Karpas-422 (cell line): ENCODE measurements at regions not wholly inside any gene's neighbourhood (a gene's known extent, or its start where the extent isn't known, plus 50 kb on each side); places are given as distances from the start of the nearest gene placed in this dataset.
"Not testable (repeated sequence)": the region's sequence is repeated elsewhere in the genome, so short reads cannot be mapped to it uniquely, and the experiment has no call there.

ENCODE experiments used
- DNase-seq: peaks from one replicate; pipeline ENCODE4 v3.0.0-alpha.2; 2015
- H2AFZ ChIP-seq: fragments of 200-600 bp; sonication (generic); 2 replicates; pipeline ENCODE4 v1.6.1; 2014; ENCODE audit warnings: antibody characterized with exemption, low read length, mixed read lengths
- H3K27ac ChIP-seq: fragments of 200-600 bp; sonication (generic); 2 replicates; pipeline ENCODE4 v1.5.1; 2014; ENCODE audit warnings: mild to moderate bottlenecking, low read length, moderate library complexity
- H3K27me3 ChIP-seq: fragments of 200-600 bp; sonication (generic); 2 replicates; pipeline ENCODE4 v1.6.1; 2014; ENCODE audit warnings: low read length, mixed read lengths
- H3K36me3 ChIP-seq: fragments of 200-600 bp; sonication (generic); 2 replicates; pipeline ENCODE4 v1.6.1; 2014; ENCODE audit warnings: low read length, mixed read lengths; ENCODE audit not compliant: insufficient read depth
- H3K4me1 ChIP-seq: fragments of 200-600 bp; sonication (generic); 2 replicates; pipeline ENCODE4 v1.6.1; 2014; ENCODE audit warnings: mild to moderate bottlenecking, low read length, mixed read lengths
- H3K4me2 ChIP-seq: fragments of 200-600 bp; sonication (generic); 2 replicates; pipeline ENCODE4 v1.6.1; 2014; ENCODE audit warnings: low read length, low read depth, mild to moderate bottlenecking; ENCODE audit not compliant: poor library complexity, severe bottlenecking
- H3K4me3 ChIP-seq: fragments of 200-600 bp; sonication (generic); 2 replicates; pipeline ENCODE4 v1.5.1; 2014; ENCODE audit warnings: mild to moderate bottlenecking, antibody characterized with exemption, low read length, mixed read lengths
- H3K79me2 ChIP-seq: fragments of 200-600 bp; sonication (generic); 2 replicates; pipeline ENCODE4 v1.6.1; 2014; ENCODE audit warnings: mild to moderate bottlenecking, low read length, mixed read lengths
- H3K9ac ChIP-seq: fragments of 200-600 bp; sonication (generic); 2 replicates; pipeline ENCODE4 v1.6.0; 2014; ENCODE audit warnings: low read length
- H3K9me2 ChIP-seq: fragments of 200-600 bp; sonication (generic), shearing (Covaris generic); replicated peaks from 2 replicates; pipeline ENCODE4 v1.6.0; 2014; ENCODE audit warnings: mild to moderate bottlenecking, low read length, moderate library complexity; ENCODE audit not compliant: insufficient read depth
- H3K9me3 ChIP-seq: fragments of 300-700, 200-600 bp; sonication (generic); 2 replicates; pipeline ENCODE4 v1.6.1; 2014; ENCODE audit warnings: low read length, mixed read lengths
- H4K20me1 ChIP-seq: fragments of 200-600 bp; sonication (generic); 2 replicates; pipeline ENCODE4 v1.6.1; 2014; ENCODE audit warnings: mild to moderate bottlenecking, antibody characterized with exemption, low read length, low read depth; ENCODE audit not compliant: insufficient read depth

DNA sequence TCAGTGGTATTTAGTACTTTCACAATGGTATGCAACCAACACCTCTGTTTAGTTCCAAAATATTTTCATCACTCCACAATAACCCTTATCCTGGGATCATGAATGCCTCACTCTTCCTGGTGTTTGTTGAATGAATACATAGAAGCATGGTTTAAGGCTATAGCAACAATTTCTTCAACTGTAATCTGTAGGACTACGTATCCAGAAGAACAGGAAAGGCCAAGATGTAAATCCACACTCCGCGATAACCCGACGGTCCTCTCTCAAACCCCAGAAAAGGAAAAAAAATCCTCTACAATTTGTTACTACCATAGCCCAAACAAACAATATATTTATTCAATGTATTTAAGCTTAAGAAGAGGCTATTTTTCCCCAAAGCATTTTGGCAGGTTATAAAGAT, 141.4 kb upstream of the SALL4 start:
- no peaks in the 10 kb centered on the region for H3K36me3 ChIP-seq
- H3K4me1 ChIP-seq: no peaks in the 10 kb centered on the region
- DNase-seq: no peak
- H3K9ac ChIP-seq: no peak overlapping the region
- no peak overlapping the region for H3K4me2 ChIP-seq
- H3K79me2 ChIP-seq: no peaks in the 10 kb centered on the region
- H4K20me1 ChIP-seq: no peaks in the 10 kb centered on the region
- no peaks in the 10 kb centered on the region for H3K27me3 ChIP-seq
- H3K9me2 ChIP-seq: no peaks in the 10 kb centered on the region
- H3K9me3 ChIP-seq: no peaks in the 10 kb centered on the region
- no peak overlapping the region for H2AFZ ChIP-seq
- H3K27ac ChIP-seq: no peak overlapping the region
- no peak overlapping the region for H3K4me3 ChIP-seq

DNA sequence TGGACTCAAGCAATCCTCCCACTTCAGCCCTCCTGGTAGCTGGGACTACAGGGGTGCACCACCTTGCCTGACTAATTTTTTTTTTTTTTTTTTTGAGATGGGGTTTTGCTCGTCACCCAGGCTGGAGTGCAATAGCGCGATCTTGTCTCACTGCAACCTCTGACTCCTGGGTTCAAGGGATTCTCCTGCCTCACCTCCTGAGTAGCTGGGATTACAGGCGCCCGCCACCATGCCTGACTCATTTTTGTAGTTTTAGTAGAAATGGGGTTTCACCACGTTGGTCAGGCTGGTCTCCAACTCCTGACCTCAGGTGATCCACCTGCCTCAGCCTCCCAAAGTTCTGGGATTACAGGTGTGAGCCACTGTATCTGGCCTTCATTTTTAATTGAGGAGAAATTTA, 141.0 kb upstream of the SALL4 start:
- H3K36me3 ChIP-seq, H3K27me3 ChIP-seq, DNase-seq, H3K9me2 ChIP-seq, H3K4me1 ChIP-seq, H3K9me3 ChIP-seq, H3K4me3 ChIP-seq, H2AFZ ChIP-seq, H3K4me2 ChIP-seq, H4K20me1 ChIP-seq, H3K27ac ChIP-seq, H3K9ac ChIP-seq, H3K79me2 ChIP-seq: not testable (repeated sequence)

DNA sequence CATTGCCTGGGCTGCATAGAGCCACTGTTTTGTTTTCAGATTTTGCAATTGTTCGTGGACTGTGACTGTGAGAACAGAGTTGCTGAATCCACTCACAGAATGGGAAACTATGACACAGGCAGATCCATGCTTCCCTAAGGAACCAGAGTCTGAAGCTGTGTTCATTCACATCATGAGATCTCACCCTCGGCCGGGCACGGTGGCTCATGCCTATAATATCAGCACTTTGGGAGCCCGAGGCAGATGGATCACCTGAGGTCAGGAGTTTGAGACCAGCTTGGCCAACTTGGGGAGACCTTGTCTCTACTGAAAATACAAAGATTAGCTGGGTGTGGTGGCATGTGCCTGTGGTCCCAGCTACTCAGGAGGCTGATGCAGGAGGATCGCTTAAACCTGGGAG, 139.2 kb upstream of the SALL4 start:
- no peak overlapping the region for H3K4me2 ChIP-seq

GRCh38 chr20:51939259-51939585, 136.9 kb upstream of the SALL4 start:
- no peak overlapping the region for H3K4me2 ChIP-seq
- no peak overlapping the region for H2AFZ ChIP-seq
- no peak overlapping the region for H3K9ac ChIP-seq
- no peaks in the 10 kb centered on the region for H3K9me3 ChIP-seq
- no peaks in the 10 kb centered on the region for H3K9me2 ChIP-seq
- DNase-seq: no peak
- H4K20me1 ChIP-seq: no peaks in the 10 kb centered on the region
- no peak overlapping the region for H3K27ac ChIP-seq
- no peaks in the 10 kb centered on the region for H3K36me3 ChIP-seq
- H3K4me3 ChIP-seq: no peak overlapping the region
- H3K27me3 ChIP-seq: no peaks in the 10 kb centered on the region
- H3K79me2 ChIP-seq: no peaks in the 10 kb centered on the region
- H3K4me1 ChIP-seq: no peaks in the 10 kb centered on the region

More for the DNA sequence above, 139.2 kb upstream of the SALL4 start:
- Histone ChIP-seq H4K20me1 (no peaks in the 10 kb centered on the region), H3K9ac (no peak overlapping the region), H3K9me3 (no peaks in the 10 kb centered on the region), H2AFZ (no peak overlapping the region), H3K79me2 (no peaks in the 10 kb centered on the region), H3K4me3 (no peak overlapping the region), H3K9me2 (no peaks in the 10 kb centered on the region), H3K36me3 (no peaks in the 10 kb centered on the region), H3K27ac (no peak overlapping the region), H3K27me3 (no peaks in the 10 kb centered on the region), H3K4me1 (no peaks in the 10 kb centered on the region)
- no peak for DNase-seq

DNA sequence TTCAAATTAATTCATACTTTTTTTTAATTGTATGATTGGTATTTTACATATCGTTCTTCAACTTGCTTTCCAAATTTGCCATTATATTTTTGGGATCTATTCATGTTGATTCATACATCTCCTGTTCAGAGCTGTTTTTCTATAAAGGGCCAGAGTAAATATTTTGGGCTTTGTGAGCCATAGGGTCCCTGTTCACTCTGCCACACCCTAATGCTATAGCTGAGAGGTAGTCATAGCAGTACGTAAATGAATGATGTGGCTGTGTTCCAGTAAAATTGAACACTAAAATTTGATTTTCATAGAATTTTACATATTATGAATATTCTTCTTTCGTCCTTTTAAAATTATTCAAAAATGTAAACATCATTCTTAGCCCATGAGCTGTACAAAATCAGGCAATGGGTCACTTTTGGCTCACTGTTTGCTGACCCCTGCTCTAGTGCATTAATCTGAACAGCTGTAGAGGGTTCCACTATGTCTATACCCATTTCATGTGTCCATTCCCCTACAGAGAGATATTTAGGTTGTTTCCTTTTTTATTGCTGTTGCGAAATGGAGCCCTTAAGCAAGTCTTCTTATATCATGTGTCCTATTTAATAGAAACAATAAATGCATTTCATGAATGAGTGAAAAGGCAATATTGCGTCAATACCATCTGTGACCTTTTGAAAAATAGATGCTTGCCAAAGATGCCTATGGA, 136.4 kb upstream of the SALL4 start:
- Histone ChIP-seq H3K4me2 (no peak overlapping the region), H3K9me2 (no peaks in the 10 kb centered on the region), H3K4me1 (no peaks in the 10 kb centered on the region)

DNA sequence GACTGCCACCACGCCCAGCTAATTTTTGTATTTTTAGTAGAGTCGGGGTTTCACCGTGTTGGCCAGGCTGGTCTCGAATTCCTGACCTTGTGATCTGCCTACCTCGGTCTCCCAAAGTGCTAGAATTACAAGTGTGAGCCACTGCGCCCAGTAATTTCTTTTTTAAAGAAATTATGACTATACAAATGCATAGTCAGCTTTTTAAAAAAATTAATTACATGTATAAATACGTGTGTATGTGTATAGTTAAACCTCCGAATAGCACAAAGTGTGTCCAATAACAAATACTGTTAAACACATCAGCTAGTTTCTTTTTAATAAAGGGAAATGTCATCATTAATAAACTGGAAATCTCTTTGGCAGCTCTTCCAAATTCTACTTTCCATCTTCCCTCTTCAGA, 135.5 kb upstream of the SALL4 start:
- H3K4me3 ChIP-seq: no peak overlapping the region
- no peaks in the 10 kb centered on the region for H3K9me3 ChIP-seq
- H3K9me2 ChIP-seq: no peaks in the 10 kb centered on the region
- DNase-seq: no peak
- no peaks in the 10 kb centered on the region for H3K79me2 ChIP-seq
- no peaks in the 10 kb centered on the region for H3K4me1 ChIP-seq
- no peaks in the 10 kb centered on the region for H4K20me1 ChIP-seq
- no peaks in the 10 kb centered on the region for H3K36me3 ChIP-seq
- H3K27me3 ChIP-seq: no peaks in the 10 kb centered on the region
- H2AFZ ChIP-seq: no peak overlapping the region
- no peak overlapping the region for H3K9ac ChIP-seq
- no peak overlapping the region for H3K27ac ChIP-seq
- H3K4me2 ChIP-seq: no peak overlapping the region

More for the DNA sequence above, 136.4 kb upstream of the SALL4 start:
- H3K79me2 ChIP-seq: no peaks in the 10 kb centered on the region
- H3K9ac ChIP-seq: no peak overlapping the region
- no peak overlapping the region for H2AFZ ChIP-seq
- no peak overlapping the region for H3K27ac ChIP-seq
- no peak overlapping the region for H3K4me3 ChIP-seq
- DNase-seq: no peak
- H3K9me3 ChIP-seq: no peaks in the 10 kb centered on the region
- no peaks in the 10 kb centered on the region for H3K36me3 ChIP-seq
- no peaks in the 10 kb centered on the region for H3K27me3 ChIP-seq
- no peaks in the 10 kb centered on the region for H4K20me1 ChIP-seq

DNA sequence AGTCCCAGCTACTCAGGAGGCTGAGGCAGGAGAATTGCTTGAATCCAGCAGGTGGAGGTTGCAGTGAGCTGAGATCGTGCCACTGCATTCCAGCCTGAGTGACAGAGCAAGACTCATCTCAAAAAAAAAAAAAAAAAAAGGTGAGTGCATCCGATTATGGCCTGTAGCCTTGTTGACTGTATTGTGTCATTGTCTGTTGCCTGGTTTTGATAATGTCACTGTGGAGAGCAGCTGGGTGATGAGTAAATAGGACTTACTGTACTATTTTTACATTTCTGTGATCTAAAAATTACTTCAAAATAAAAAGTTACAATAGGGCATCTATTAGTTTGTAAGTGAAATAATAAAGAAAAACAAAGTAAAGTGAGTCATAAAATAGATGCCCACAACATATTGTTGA, 134.1 kb upstream of the SALL4 start:
- Histone ChIP-seq H3K4me2 (no peak overlapping the region), H3K4me1 (no peaks in the 10 kb centered on the region), H3K27me3 (no peaks in the 10 kb centered on the region), H3K9ac (no peak overlapping the region), H3K79me2 (no peaks in the 10 kb centered on the region), H3K36me3 (no peaks in the 10 kb centered on the region), H3K9me3 (no peaks in the 10 kb centered on the region), H4K20me1 (no peaks in the 10 kb centered on the region), H3K9me2 (no peaks in the 10 kb centered on the region), H3K27ac (no peak overlapping the region), H2AFZ (no peak overlapping the region), H3K4me3 (no peak overlapping the region)
- DNase-seq: no peak

DNA sequence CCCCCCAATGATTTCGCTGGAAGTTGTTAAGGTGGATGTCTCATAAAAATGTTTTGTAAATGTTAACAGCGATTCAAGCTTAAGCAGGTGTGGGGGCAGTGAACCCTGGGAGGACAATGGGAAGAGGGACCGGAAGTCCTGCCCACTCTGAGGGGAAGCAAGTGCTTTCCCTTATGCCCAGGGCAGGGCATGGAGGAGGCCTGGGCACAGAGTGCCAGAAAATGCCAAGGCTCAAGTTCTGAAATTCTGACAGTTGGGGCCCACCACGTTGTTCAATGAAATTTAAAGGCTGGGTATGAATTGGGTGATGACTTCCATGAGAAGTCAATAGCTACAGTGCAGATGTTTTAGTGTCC, 132.7 kb upstream of the SALL4 start:
- no peaks in the 10 kb centered on the region for H3K27me3 ChIP-seq
- H3K4me2 ChIP-seq: no peak overlapping the region
- no peaks in the 10 kb centered on the region for H4K20me1 ChIP-seq
- no peak for DNase-seq
- H3K27ac ChIP-seq: no peak overlapping the region
- no peaks in the 10 kb centered on the region for H3K9me2 ChIP-seq
- no peak overlapping the region for H3K9ac ChIP-seq
- no peaks in the 10 kb centered on the region for H3K36me3 ChIP-seq
- no peak overlapping the region for H2AFZ ChIP-seq
- H3K9me3 ChIP-seq: no peaks in the 10 kb centered on the region
- H3K4me3 ChIP-seq: no peak overlapping the region
- H3K4me1 ChIP-seq: no peaks in the 10 kb centered on the region
- H3K79me2 ChIP-seq: no peaks in the 10 kb centered on the region
